Endodermal cell (in vitro differentiated cells): ENCODE measurements at regions not wholly inside any gene's neighbourhood (a gene's known extent, or its start where the extent isn't known, plus 50 kb on each side); places are given as distances from the start of the nearest gene placed in this dataset.

ENCODE experiments used
- DNase-seq: peaks from one replicate; pipeline ENCODE4 v3.0.0-alpha.2; 2017
- H3K27ac ChIP-seq: 2 replicates; pipeline ENCODE4 v1.5.1; 2013; ENCODE audit warnings: mild to moderate bottlenecking, low read depth, low read length, moderate library complexity
- H3K27me3 ChIP-seq: 2 replicates; pipeline ENCODE4 v1.6.1; 2013; ENCODE audit warnings: mild to moderate bottlenecking, low read length, moderate library complexity; ENCODE audit not compliant: insufficient read depth, control insufficient read depth, poor library complexity, severe bottlenecking
- H3K36me3 ChIP-seq: 2 replicates; pipeline ENCODE4 v1.7.0; 2013; ENCODE audit warnings: mild to moderate bottlenecking, low read length, moderate library complexity; ENCODE audit not compliant: control insufficient read depth, insufficient read depth
- H3K4me1 ChIP-seq: one replicate; pipeline ENCODE4 v1.7.0; 2013; ENCODE audit warnings: low read length; ENCODE audit not compliant: control insufficient read depth, insufficient read depth
- H3K4me3 ChIP-seq: 2 replicates; pipeline ENCODE4 v1.5.1; 2013; ENCODE audit warnings: mild to moderate bottlenecking, low read length, moderate library complexity
- H3K9ac ChIP-seq: 2 replicates; pipeline ENCODE4 v1.6.1; 2013; ENCODE audit warnings: mild to moderate bottlenecking, low read length, moderate library complexity; ENCODE audit not compliant: poor library complexity, severe bottlenecking; ENCODE audit errors: extremely low read depth
- H3K9me3 ChIP-seq: 2 replicates; pipeline ENCODE4 v1.6.1; 2013; ENCODE audit warnings: mild to moderate bottlenecking, low read length, moderate library complexity; ENCODE audit not compliant: control insufficient read depth
- H3K27ac Mint-ChIP-seq: 2 replicates; pipeline ENCODE4 v1.8.0; 2020; ENCODE audit warnings: mixed read lengths
- H3K27me3 Mint-ChIP-seq: 2 replicates; pipeline ENCODE4 v1.8.0; 2021; ENCODE audit warnings: mild to moderate bottlenecking, mixed read lengths; ENCODE audit not compliant: insufficient read depth
- H3K36me3 Mint-ChIP-seq: 2 replicates; pipeline ENCODE4 v1.8.0; 2020; ENCODE audit warnings: low read depth, mixed read lengths
- H3K4me1 Mint-ChIP-seq: 2 replicates; pipeline ENCODE4 v1.8.0; 2020; ENCODE audit warnings: mixed read lengths
- H3K4me3 Mint-ChIP-seq: 2 replicates; pipeline ENCODE4 v1.8.0; 2020; ENCODE audit warnings: mild to moderate bottlenecking, moderate library complexity, mixed read lengths
- H3K9me3 Mint-ChIP-seq: 2 replicates; pipeline ENCODE4 v1.8.0; 2020; ENCODE audit warnings: mild to moderate bottlenecking, mixed read lengths
- WGBS, 2 experiments: methylation state at CpG; one replicate each; pipeline versions ENCODE4 v1.1.5 to v1.1.7; 2013; ENCODE audit warnings: missing lambda C conversion rate in 2 of 2, mixed read lengths in 1 of 2; ENCODE audit not compliant: insufficient coverage in 1 of 2, insufficient read length in 1 of 2; 5-methylcytosine and 5-hydroxymethylcytosine counted together
- TF ChIP-seq, protein P1 (sequence below): fragments of 200-600 bp; sonication (generic); conservative IDR thresholded peaks from 2 replicates; pipeline ENCODE4 v1.5.0; 2021; ENCODE audit warnings: antibody characterized with exemption, mild to moderate bottlenecking

DNA sequence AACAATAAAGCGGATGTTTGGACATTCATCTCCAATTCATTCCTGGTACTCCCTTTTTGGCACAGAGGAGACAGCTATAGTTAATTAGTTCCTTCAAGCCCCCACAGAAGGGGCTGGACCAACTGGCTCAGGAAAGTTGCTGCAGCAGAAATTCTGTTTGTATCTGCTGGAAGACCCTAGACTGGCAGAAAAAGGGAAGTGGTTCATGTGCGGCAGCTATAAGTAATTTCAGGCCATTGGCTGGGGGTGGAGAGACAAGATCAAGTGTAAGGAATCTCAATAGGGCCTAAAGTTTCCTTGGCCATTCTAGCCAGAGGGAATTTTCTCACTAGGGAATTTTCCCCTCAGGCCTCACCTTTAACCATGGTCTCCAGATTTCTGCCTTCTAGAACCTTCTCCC is 89.9 kb upstream of the DHX15 start:
- H3K4me3 Mint-ChIP-seq: no peak overlapping the region

DNA sequence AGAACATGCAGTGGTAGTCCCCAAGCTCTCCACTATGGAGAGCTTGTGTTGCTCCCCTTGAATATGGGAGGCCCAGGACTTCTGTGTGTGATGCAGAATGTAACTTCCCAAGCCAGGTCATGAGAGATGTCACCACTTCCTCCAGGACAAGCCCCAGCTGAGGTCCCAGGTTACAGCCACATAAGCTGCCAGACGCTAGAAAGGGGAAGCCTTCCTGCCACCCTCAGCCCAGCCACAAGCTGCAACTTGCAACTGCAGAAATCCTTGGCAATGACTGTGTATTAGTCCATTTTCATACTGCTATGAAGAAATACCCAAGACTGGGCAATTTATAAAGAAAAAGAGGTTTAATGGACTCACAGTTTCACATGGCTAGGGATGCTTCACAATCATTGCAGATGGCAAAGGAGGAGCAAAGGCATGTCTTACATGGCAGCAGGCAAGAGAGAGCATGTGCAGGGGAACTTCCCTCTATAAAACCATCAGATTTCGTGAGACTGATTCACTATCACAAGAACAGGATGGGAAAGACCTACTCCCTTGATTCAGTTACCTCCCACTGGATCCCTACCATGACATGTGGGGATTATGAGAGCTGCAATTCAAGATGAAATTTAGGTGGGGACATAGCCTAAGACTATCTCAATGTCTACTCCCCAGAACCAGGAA is 91.5 kb upstream of the DHX15 start:
- H3K9me3 ChIP-seq: no peaks in the 10 kb centered on the region
- no peaks in the 10 kb centered on the region for H3K4me1 ChIP-seq
- H3K27ac Mint-ChIP-seq: no peak overlapping the region
- H3K27ac ChIP-seq: no peak overlapping the region
- peaks cover 13% of the 10 kb centered on the region for H3K9me3 Mint-ChIP-seq
- TF ChIP-seq, protein P1, sequence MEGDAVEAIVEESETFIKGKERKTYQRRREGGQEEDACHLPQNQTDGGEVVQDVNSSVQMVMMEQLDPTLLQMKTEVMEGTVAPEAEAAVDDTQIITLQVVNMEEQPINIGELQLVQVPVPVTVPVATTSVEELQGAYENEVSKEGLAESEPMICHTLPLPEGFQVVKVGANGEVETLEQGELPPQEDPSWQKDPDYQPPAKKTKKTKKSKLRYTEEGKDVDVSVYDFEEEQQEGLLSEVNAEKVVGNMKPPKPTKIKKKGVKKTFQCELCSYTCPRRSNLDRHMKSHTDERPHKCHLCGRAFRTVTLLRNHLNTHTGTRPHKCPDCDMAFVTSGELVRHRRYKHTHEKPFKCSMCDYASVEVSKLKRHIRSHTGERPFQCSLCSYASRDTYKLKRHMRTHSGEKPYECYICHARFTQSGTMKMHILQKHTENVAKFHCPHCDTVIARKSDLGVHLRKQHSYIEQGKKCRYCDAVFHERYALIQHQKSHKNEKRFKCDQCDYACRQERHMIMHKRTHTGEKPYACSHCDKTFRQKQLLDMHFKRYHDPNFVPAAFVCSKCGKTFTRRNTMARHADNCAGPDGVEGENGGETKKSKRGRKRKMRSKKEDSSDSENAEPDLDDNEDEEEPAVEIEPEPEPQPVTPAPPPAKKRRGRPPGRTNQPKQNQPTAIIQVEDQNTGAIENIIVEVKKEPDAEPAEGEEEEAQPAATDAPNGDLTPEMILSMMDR: no peak
- H3K36me3 Mint-ChIP-seq: no peaks in the 10 kb centered on the region
- H3K27me3 Mint-ChIP-seq: peaks cover 5% of the 10 kb centered on the region
- no peak overlapping the region for H3K9ac ChIP-seq
- H3K36me3 ChIP-seq: no peaks in the 10 kb centered on the region
- H3K4me1 Mint-ChIP-seq: peaks cover 9% of the 10 kb centered on the region
- no peak for DNase-seq
- H3K4me3 Mint-ChIP-seq: no peak overlapping the region
- no peaks in the 10 kb centered on the region for H3K27me3 ChIP-seq
- WGBS, 2 experiments: 86 to 100% methylated on average over 1 to 2 of the region's 2 CpGs
- H3K4me3 ChIP-seq: no peak overlapping the region

More for the DNA sequence above, 89.9 kb upstream of the DHX15 start:
- Mint-ChIP-seq H3K9me3 (peaks cover 13% of the 10 kb centered on the region), H3K4me1 (no peaks in the 10 kb centered on the region), H3K27ac (no peak overlapping the region), H3K36me3 (no peaks in the 10 kb centered on the region), H3K27me3 (peaks cover 7% of the 10 kb centered on the region)
- Histone ChIP-seq H3K9me3 (no peaks in the 10 kb centered on the region), H3K9ac (no peak overlapping the region), H3K4me3 (no peak overlapping the region), H3K36me3 (no peaks in the 10 kb centered on the region), H3K27ac (no peak overlapping the region), H3K27me3 (no peaks in the 10 kb centered on the region), H3K4me1 (no peaks in the 10 kb centered on the region)
- TF ChIP-seq, protein P1: no peak
- DNase-seq: no peak
- WGBS, 2 experiments: 96 to 100% methylated on average over 1 to 2 of the region's 2 CpGs

DNA sequence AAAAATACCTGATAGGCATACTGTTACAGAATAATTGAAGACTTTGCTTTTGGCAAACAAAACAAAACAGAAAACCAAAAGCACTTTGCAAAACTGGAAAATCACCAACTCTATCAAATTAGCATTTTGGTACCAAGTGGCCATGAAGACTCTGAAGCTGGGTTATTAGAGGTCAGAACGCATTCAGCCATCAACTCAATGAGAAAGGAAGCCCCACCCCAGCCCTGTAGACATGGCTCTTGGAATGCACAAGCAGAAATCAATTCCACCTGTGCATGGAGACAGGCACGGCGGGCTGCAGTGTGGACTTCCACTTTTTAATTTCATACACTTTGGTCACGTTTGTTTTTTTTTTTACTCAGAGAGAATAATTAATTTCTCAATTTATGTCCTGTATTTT is 93.6 kb upstream of the DHX15 start:
- H3K36me3 ChIP-seq: no peaks in the 10 kb centered on the region
- 87 to 88% methylated on average over 1 to 3 of the region's 4 CpGs for WGBS, 2 experiments
- H3K4me3 ChIP-seq: no peak overlapping the region
- H3K27ac ChIP-seq: no peak overlapping the region
- no peaks in the 10 kb centered on the region for H3K27me3 ChIP-seq
- no peak overlapping the region for H3K9ac ChIP-seq
- Mint-ChIP-seq H3K9me3 (peaks cover 13% of the 10 kb centered on the region), H3K27ac (no peak overlapping the region), H3K4me3 (no peak overlapping the region), H3K27me3 (no peaks in the 10 kb centered on the region), H3K4me1 (peaks cover 15% of the 10 kb centered on the region), H3K36me3 (no peaks in the 10 kb centered on the region)
- H3K4me1 ChIP-seq: no peaks in the 10 kb centered on the region
- TF ChIP-seq, protein P1: no peak
- DNase-seq: no peak
- H3K9me3 ChIP-seq: no peaks in the 10 kb centered on the region
